ENCODE measurements at regions not wholly inside any gene's neighbourhood (a gene's known extent, or its start where the extent isn't known, plus 50 kb on each side); places are given as distances from the start of the nearest gene placed in this dataset.

- no peaks in the 10 kb centered on the region for H3K9me3 ChIP-seq
- H3K27me3 ChIP-seq, result no peaks in the 10 kb centered on the region
- H3K27ac ChIP-seq, result no peak overlapping the region
- H3K4me1 ChIP-seq, result no peaks in the 10 kb centered on the region
- no peak for DNase-seq
- TF ChIP-seq, protein P1, sequence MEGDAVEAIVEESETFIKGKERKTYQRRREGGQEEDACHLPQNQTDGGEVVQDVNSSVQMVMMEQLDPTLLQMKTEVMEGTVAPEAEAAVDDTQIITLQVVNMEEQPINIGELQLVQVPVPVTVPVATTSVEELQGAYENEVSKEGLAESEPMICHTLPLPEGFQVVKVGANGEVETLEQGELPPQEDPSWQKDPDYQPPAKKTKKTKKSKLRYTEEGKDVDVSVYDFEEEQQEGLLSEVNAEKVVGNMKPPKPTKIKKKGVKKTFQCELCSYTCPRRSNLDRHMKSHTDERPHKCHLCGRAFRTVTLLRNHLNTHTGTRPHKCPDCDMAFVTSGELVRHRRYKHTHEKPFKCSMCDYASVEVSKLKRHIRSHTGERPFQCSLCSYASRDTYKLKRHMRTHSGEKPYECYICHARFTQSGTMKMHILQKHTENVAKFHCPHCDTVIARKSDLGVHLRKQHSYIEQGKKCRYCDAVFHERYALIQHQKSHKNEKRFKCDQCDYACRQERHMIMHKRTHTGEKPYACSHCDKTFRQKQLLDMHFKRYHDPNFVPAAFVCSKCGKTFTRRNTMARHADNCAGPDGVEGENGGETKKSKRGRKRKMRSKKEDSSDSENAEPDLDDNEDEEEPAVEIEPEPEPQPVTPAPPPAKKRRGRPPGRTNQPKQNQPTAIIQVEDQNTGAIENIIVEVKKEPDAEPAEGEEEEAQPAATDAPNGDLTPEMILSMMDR (IDR thresholded peaks at IDR 0.05), result no peak
- no peaks in the 10 kb centered on the region for H3K36me3 ChIP-seq
- H3K4me3 ChIP-seq, result no peak overlapping the region
- intact Hi-C loops (cut with DNase I; ENCODE audit: low total_unique reads), result no loop called here
Observed at GRCh38 chr3:76400141-76400540, 614.8 kb upstream of the ZNF717 start.

DNA sequence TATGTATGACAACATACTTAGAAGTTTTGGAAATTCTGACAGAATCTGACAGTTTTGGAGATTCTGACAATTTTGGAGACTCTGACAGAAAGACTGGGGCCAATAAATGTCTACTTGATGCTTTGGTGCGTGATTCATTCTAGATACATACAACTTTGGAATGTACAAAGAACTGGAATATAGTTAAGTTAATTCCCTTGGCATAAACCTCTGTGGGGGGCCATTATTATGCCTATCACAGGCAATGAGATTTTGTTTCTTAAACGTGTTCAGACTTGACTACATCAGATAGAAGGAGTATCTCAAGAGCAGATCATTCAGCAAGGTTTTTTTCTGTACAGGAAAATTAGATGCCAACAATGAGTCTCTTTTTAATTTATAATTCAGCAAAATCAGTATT lies 617.6 kb upstream of the ZNF717 start:
- H3K4me1 ChIP-seq, result no peaks in the 10 kb centered on the region
- DNase-seq, result no peak
- H3K9me3 ChIP-seq, result no peaks in the 10 kb centered on the region
- TF ChIP-seq, protein P1 (IDR thresholded peaks at IDR 0.05), result no peak
- H3K4me3 ChIP-seq, result no peak overlapping the region
- H3K27ac ChIP-seq, result no peak overlapping the region
- intact Hi-C loops (cut with DNase I; ENCODE audit: low total_unique reads), result no loop called here
- H3K36me3 ChIP-seq, result no peaks in the 10 kb centered on the region
- H3K27me3 ChIP-seq, result no peaks in the 10 kb centered on the region

- no peaks in the 10 kb centered on the region for H3K36me3 ChIP-seq
- H3K9me3 ChIP-seq, result no peaks in the 10 kb centered on the region
- intact Hi-C loops (cut with DNase I; ENCODE audit: low total_unique reads), result no loop called here
- TF ChIP-seq, protein P1 (IDR thresholded peaks at IDR 0.05), result no peak
- DNase-seq, result no peak
- H3K4me3 ChIP-seq, result no peak overlapping the region
- no peaks in the 10 kb centered on the region for H3K27me3 ChIP-seq
- H3K4me1 ChIP-seq, result no peaks in the 10 kb centered on the region
- H3K27ac ChIP-seq, result no peak overlapping the region
Observed at GRCh38 chr3:76403556-76403955, 618.2 kb upstream of the ZNF717 start.

DNA sequence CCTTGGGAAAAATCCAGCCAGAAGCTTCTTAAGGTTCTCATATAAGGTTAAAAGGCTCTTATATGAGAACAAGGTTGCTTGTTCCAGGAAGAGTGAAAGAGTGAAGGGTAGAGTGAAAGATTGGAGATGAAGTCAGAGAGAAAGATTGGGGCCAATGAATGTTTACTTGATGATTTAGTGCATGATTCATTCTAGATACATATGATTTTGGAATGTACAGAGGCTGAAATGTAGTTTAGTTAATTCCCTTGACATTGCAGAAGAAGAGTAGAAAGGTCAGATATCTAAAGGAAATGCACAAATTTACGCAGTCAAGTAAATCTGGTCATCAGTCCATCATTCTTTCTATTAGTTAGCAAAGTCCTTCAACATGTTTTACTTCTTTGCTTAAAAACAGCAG lies 619.8 kb upstream of the ZNF717 start:
- TF ChIP-seq, protein P1 (IDR thresholded peaks at IDR 0.05), result no peak
- intact Hi-C loops (cut with DNase I; ENCODE audit: low total_unique reads), result no loop called here

DNA sequence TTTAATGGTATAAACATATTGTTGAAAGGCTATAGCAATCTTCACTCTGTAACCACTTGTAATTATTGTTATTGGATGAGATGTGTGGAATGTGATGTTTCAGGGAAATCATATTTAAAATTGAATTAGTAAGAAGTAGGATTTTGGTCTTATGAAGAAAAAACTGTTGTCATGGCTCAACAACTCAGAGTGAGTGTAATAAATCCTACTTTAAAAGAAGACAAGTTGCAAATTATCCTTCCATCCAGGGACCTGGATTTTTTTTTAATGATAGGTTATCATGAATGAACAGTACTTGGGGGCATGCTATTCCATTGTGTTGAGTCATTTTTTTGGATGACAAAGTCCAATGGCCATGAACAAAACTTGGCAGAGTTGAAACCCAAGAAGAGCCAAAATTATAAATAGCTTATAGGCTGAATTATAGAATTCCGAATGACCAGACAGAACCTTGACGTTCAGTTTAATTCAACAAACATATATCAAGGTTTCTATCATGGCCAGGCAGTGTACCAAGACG lies 625.5 kb upstream of the ZNF717 start:
- no peaks in the 10 kb centered on the region for H3K27me3 ChIP-seq
- H3K27ac ChIP-seq, result no peak overlapping the region
- H3K9me3 ChIP-seq, result peaks cover 0 to 5% (median 0%) of the 10 kb centered on the region in 3 donors
- H3K4me1 ChIP-seq, result no peaks in the 10 kb centered on the region
- intact Hi-C loops (cut with DNase I; ENCODE audit: low total_unique reads), result no loop called here
- TF ChIP-seq, protein P1 (IDR thresholded peaks at IDR 0.05), result no peak
- H3K4me3 ChIP-seq, result no peak overlapping the region
- H3K36me3 ChIP-seq, result no peaks in the 10 kb centered on the region
- DNase-seq, result no peak

More for the DNA sequence above, 619.8 kb upstream of the ZNF717 start:
- Histone ChIP-seq H3K36me3 (no peaks in the 10 kb centered on the region), H3K27ac (no peak overlapping the region), H3K9me3 (no peaks in the 10 kb centered on the region), H3K27me3 (no peaks in the 10 kb centered on the region), H3K4me1 (no peaks in the 10 kb centered on the region), H3K4me3 (no peak overlapping the region)
- DNase-seq, result no peak

- no peak for DNase-seq
- TF ChIP-seq, protein P1 (IDR thresholded peaks at IDR 0.05), result no peak
- Histone ChIP-seq H3K27me3 (no peaks in the 10 kb centered on the region), H3K36me3 (no peaks in the 10 kb centered on the region), H3K27ac (no peak overlapping the region), H3K9me3 (peaks cover 0 to 5% (median 0%) of the 10 kb centered on the region in 3 donors), H3K4me1 (no peaks in the 10 kb centered on the region), H3K4me3 (no peak overlapping the region)
- intact Hi-C loops (cut with DNase I; ENCODE audit: low total_unique reads), result no loop called here
Observed at GRCh38 chr3:76415384-76415783, 624.5 kb upstream of the ROBO2 start.

Data from tibial artery (tissue), 4 donors.